Coronary artery (tissue), 2 donors: ENCODE measurements at regions not wholly inside any gene's neighbourhood (a gene's known extent, or its start where the extent isn't known, plus 50 kb on each side); places are given as distances from the start of the nearest gene placed in this dataset.

Experiments used
- DNase-seq: peaks from one replicate; pipeline ENCODE4 v3.0.0-alpha.2; 2017; ENCODE audit warnings: low spot score
- H3K27ac ChIP-seq, 2 donors: fragments of 200-600 bp; sonication (generic); one replicate each; pipeline ENCODE4 v1.5.1; 2016 to 2019
- H3K4me3 ChIP-seq: fragments of 200-600 bp; sonication (generic); 2 replicates; pipeline ENCODE4 v1.5.1; 2016; ENCODE audit warnings: mild to moderate bottlenecking, moderate library complexity
- TF ChIP-seq, protein P1 (sequence below): fragments of 200-600 bp; sonication (generic); IDR thresholded peaks from one replicate; pipeline ENCODE4 v1.5.1; 2019; ENCODE audit warnings: antibody characterized with exemption

DNA sequence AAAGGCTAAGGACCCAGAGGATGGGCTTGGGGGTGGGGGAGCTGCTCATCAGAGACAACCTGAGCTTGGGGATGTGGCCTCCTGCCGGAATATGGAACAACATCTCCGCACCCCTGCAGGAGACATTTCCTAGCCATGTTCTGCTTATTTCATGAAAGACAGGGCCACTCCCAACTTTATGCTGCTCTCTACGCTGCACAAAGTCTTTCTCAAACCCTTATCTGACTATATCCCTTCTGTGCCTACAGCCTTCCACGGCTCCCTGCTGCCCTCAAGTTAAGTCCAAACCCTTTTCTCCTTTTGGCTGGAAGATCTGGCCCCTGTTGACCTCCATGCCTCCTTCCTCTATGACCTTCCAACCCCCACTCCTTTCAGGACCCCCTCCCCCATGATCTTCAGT lies 562.0 kb downstream of the MN1 start:
- no peak for DNase-seq
- TF ChIP-seq, protein P1, sequence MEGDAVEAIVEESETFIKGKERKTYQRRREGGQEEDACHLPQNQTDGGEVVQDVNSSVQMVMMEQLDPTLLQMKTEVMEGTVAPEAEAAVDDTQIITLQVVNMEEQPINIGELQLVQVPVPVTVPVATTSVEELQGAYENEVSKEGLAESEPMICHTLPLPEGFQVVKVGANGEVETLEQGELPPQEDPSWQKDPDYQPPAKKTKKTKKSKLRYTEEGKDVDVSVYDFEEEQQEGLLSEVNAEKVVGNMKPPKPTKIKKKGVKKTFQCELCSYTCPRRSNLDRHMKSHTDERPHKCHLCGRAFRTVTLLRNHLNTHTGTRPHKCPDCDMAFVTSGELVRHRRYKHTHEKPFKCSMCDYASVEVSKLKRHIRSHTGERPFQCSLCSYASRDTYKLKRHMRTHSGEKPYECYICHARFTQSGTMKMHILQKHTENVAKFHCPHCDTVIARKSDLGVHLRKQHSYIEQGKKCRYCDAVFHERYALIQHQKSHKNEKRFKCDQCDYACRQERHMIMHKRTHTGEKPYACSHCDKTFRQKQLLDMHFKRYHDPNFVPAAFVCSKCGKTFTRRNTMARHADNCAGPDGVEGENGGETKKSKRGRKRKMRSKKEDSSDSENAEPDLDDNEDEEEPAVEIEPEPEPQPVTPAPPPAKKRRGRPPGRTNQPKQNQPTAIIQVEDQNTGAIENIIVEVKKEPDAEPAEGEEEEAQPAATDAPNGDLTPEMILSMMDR, result no peak
- H3K4me3 ChIP-seq, result no peak overlapping the region
- peak overlapping the region; percentile 35 to 86 for H3K27ac ChIP-seq

DNA sequence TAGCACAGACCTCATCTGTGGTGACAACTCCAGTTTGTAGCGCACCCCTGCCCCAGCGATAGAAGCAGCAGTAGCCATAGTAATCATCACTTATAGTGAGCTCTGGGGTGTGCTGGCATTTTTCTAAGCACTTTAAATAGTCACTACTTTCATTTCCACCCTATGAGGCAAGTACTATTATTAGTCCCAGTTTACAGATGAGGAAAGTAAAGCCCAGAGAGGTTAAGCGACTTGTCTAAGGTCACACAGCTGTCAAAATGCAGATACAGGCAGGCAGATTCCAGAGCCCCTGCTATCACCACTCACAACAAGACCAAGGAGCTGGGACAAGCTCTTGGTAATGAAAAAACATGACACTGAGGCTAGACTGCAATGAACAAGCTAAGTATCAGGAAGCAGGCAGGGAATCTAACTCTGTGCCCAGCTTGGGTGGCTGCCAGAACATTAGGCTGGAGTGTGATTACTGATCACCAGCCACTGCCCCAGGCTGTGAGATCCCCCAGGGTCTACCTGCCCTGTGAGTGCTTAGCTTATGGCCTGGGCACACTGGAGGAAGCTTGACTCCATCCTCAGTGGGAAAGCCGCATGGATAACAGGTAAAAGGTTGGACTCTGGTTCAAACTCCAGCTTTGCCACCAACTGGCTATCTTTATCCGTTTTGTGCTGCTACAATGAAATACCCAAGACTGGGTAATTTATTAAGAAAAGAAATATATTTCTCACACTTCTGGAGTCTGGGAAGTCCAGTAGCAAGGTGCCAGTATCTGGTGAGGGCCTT lies 561.1 kb downstream of the MN1 start:
- peak; percentile 65 for DNase-seq
- H3K4me3 ChIP-seq, result no peak overlapping the region
- peak overlapping the region; percentile 35 to 86 for H3K27ac ChIP-seq
- TF ChIP-seq, protein P1, result no peak

DNA sequence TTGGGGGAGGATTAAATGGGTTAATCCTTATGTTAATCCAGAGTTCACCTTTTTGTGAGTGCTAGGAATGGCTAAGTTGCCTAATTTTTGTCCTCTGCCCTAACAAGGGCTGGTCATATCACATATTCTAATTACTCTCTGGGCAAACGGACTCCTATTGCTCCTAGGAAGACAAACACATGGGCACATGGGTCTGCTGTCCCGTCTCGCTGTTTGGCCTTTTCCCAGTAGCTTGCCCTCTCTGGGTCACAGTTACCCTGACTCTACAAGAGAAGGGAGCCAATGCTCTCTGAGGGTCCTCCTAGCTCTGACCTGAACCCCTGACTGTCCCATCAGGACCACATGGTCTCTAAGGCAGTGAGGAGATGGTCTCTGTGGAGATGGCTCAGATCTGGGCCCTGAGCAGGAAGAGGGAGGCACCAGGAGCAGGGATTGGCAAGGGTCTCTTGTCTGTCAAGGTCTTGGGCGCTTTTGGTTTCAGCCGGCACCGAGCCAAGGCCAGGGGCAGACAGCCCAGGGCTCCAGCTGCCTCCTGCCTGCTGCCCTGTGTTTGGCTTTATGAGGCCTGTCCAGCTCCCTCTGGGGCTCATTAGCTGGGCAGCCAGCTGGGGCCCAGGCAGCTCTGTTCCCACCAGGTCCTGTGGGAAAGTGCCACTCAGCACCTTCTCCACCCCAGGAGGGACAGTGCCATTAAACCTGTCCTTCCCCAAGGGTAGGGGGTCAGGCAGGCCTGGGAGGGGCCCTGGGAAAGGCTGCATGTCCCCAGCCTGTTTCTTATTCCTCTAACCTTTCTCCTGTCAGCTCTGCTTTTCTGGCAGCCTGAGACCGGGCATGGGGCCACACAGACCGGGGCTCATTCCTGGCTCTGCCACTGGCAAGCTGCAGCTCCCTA lies 559.9 kb downstream of the MN1 start:
- H3K4me3 ChIP-seq, result no peak overlapping the region
- peak; percentile 88 for DNase-seq
- H3K27ac ChIP-seq, result peak overlapping the region; percentile 80 to 86
- TF ChIP-seq, protein P1, result no peak

DNA sequence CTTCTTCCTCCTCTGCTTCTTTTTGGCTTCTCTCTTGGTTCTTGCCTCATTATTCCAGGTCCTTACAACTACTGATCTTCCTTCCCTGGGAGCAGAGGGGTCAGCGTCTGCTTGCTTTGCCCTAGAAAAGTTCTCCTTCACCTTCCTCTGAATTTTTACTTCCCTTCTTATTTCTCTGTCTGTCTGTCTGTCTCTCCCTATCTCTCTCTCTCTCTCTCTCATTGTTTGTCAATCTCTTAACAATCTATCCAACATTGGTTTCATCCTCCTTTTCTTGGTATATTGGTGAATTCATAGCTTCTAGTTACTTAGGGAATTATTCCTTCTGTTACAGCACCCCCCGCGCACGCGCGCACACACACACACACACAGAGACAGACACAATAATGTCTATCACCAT lies 559.1 kb downstream of the MN1 start:
- no peak overlapping the region for H3K4me3 ChIP-seq
- no peak for DNase-seq
- H3K27ac ChIP-seq, result peak overlapping the region; percentile 80 to 86
- TF ChIP-seq, protein P1, result no peak

DNA sequence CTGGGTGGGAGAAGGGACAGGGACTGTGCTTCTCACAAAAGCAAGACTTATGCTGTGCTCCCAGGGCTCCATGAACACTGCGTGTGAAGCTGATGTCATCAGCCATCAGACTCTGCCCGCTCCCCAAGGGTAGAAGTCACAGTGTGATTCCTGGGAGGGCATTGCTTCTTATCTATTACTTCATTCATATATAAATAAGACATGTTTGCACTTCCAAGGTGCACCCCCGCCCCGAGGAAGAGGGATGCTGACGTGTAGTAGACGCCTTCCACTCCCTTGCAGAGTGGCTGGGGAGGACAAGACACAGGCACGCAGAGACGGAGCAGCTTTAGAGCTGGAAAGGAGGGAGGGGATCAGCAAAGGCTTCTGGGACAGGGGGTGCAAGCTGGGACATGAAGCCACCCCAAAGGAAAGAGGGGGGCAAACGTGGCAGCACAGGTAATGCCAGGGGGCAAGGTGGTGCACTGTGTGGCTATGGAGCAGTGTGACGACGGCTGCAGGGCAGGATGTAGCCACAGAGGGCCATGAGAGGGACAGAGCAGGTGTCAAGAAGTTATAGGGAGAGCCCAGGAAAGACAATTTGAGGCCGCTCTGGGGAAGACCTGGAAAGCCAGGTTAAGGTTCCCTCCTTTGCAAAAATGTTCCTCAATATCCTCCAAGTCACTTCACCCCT lies 558.5 kb downstream of the MN1 start:
- Histone ChIP-seq H3K4me3 (no peak overlapping the region), H3K27ac (no peak overlapping the region)
- TF ChIP-seq, protein P1, result no peak
- no peak for DNase-seq

DNA sequence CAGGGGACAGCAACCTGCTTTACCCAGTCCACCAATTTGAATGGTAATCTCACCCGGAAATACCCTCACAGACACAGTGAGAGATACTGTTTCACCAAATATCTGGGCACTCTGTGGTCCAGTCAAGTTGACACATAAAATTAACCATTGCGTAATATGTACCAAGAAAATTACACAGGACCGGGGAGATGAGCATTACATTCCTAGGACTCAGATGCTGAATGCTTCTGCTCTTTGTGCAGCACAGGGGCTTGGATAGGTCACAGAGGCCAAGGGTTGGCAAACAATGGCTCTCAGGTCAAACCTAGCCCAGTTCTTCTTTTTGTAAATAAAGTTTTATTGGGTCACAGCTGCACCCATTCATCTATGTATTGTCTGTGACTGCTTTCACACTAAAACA lies 557.2 kb downstream of the MN1 start:
- H3K4me3 ChIP-seq, result no peak overlapping the region
- no peak for DNase-seq
- TF ChIP-seq, protein P1, result no peak
- no peak overlapping the region for H3K27ac ChIP-seq
